OCI-LY3 (cell line): ENCODE measurements at regions not wholly inside any gene's neighbourhood (a gene's known extent, or its start where the extent isn't known, plus 50 kb on each side); places are given as distances from the start of the nearest gene placed in this dataset.

ENCODE experiments used
- EZH2phosphoT487 ChIP-seq: fragments of 200-600 bp; shearing (Covaris generic); IDR thresholded peaks from 2 replicates; pipeline ENCODE4 v1.6.1; 2018; ENCODE audit warnings: antibody characterized with exemption, mixed run types, low read depth
- TF ChIP-seq, protein P1 (sequence below): fragments of 200-600, 300-600 bp; sonication (generic); IDR thresholded peaks from 2 replicates; pipeline ENCODE4 v1.5.1; 2014; ENCODE audit warnings: antibody characterized with exemption, low read length, low read depth

DNA sequence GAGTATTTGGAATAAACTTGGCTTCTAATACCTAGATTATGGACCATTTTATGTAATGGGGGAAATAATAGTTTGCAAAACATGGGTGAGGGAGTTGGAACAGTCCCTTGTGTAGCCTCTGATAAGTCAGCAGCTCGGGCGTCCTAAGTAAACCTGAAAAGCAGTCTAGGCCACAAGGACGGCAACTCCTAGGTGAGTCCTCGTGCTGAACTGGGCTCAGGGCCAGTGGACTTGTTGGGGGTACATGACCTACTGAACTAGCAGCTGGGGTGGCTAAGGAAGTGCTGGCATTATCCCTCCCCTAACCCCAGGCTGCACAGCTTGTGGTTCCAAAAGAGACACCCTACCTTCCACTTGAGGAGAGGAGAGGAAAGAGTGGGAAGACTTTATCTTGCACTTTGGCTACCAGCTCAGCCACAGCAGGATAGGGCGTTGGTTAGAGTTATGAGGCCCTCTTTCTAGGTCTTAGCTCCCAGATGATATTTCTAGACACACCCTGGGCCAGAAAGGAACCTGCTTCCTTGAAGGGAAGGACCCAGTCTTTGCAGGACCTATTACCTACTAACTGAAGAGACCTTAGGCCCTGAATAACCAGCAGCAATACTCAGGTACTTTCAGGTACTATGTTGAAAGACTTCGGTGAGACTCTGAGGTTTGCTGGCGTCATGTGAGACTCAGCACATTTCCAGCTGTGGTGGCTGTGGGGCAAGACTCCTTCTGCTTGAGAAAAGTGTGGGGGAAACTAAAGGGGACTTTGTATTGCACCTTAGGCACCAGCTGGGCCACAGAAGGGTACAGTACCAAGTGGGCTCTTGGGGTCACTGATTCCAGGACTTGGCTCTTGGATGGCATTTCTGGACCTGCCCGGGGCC is 71.0 kb downstream of the AQP4 start:
- TF ChIP-seq, protein P1, sequence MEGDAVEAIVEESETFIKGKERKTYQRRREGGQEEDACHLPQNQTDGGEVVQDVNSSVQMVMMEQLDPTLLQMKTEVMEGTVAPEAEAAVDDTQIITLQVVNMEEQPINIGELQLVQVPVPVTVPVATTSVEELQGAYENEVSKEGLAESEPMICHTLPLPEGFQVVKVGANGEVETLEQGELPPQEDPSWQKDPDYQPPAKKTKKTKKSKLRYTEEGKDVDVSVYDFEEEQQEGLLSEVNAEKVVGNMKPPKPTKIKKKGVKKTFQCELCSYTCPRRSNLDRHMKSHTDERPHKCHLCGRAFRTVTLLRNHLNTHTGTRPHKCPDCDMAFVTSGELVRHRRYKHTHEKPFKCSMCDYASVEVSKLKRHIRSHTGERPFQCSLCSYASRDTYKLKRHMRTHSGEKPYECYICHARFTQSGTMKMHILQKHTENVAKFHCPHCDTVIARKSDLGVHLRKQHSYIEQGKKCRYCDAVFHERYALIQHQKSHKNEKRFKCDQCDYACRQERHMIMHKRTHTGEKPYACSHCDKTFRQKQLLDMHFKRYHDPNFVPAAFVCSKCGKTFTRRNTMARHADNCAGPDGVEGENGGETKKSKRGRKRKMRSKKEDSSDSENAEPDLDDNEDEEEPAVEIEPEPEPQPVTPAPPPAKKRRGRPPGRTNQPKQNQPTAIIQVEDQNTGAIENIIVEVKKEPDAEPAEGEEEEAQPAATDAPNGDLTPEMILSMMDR, result no peak
- no peak for TF ChIP-seq EZH2phosphoT487
